ENCODE measurements at regions not wholly inside any gene's neighbourhood (a gene's known extent, or its start where the extent isn't known, plus 50 kb on each side); places are given as distances from the start of the nearest gene placed in this dataset.

DNA sequence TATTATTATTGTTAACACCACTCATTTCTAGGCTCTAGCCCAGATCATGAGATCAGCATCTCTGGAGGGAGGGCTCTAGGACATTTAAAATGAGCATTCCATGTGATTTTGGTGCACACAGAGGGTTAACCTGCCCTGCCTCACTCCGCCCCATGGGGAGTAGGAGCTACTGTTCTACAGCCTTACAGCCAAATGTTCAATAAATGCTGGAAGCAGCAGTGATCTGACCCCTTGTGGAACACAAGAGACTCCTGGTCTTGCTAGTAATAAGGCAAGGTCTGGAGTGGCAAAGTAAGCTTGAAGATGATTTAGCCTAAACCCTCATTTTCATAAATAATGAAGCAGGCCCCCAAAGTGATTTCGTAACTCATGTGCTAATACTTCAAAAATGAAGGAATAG, 166.4 kb upstream of the EOMES start:
- Histone ChIP-seq H3K27me3 (replicated peaks; ENCODE audit: insufficient read depth) (no peaks in the 10 kb centered on the region), H3K36me3 (no peaks in the 10 kb centered on the region), H3K4me3 (no peak overlapping the region), H3K27ac (no peak overlapping the region), H3K4me1 (replicated peaks) (no peaks in the 10 kb centered on the region), H3K9me3 (no peaks in the 10 kb centered on the region)
- DNase-seq (ENCODE audit: low spot score): no peak
- intact Hi-C loops (cut with DNase I): no loop called here
- TF ChIP-seq POLR2A (IDR thresholded peaks at IDR 0.05) (no peak), POLR2AphosphoS5 (IDR thresholded peaks at IDR 0.05) (no peak)
- TF ChIP-seq, protein P1, sequence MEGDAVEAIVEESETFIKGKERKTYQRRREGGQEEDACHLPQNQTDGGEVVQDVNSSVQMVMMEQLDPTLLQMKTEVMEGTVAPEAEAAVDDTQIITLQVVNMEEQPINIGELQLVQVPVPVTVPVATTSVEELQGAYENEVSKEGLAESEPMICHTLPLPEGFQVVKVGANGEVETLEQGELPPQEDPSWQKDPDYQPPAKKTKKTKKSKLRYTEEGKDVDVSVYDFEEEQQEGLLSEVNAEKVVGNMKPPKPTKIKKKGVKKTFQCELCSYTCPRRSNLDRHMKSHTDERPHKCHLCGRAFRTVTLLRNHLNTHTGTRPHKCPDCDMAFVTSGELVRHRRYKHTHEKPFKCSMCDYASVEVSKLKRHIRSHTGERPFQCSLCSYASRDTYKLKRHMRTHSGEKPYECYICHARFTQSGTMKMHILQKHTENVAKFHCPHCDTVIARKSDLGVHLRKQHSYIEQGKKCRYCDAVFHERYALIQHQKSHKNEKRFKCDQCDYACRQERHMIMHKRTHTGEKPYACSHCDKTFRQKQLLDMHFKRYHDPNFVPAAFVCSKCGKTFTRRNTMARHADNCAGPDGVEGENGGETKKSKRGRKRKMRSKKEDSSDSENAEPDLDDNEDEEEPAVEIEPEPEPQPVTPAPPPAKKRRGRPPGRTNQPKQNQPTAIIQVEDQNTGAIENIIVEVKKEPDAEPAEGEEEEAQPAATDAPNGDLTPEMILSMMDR (IDR thresholded peaks at IDR 0.05): no peak
- WGBS: 62% methylated on average over 2 of the region's 2 CpGs

DNA sequence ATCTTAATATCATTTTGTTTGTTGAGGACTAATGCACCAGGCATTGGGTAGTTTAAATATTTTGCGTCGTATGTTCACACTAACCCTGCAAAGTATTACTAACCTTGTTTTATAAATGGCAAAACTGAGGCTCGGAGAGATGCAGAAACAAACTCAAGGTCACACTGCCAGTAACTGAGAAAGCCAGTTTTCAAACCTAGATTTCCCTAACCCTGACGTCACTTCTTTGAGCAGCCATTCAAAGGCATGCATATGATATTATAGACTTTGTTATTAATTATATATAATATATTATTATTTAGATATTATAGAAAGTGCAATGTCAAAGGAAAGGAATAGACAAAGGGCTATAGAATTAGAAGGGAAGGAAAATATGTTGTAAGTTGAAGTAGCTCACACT, 167.6 kb upstream of the EOMES start:
- no peak for TF ChIP-seq POLR2A (IDR thresholded peaks at IDR 0.05)
- no peak for TF ChIP-seq POLR2AphosphoS5 (IDR thresholded peaks at IDR 0.05)
- TF ChIP-seq, protein P1 (IDR thresholded peaks at IDR 0.05): no peak
- WGBS: 85% methylated on average over 4 of the region's 4 CpGs
- DNase-seq (ENCODE audit: low spot score): no peak

GRCh38 chr3:27900316-27900715, 178.2 kb upstream of the EOMES start:
- TF ChIP-seq, protein P1 (IDR thresholded peaks at IDR 0.05): no peak
- TF ChIP-seq POLR2A (IDR thresholded peaks at IDR 0.05) (no peak), POLR2AphosphoS5 (IDR thresholded peaks at IDR 0.05) (no peak)
- Histone ChIP-seq H3K4me1 (replicated peaks) (no peaks in the 10 kb centered on the region), H3K27me3 (replicated peaks; ENCODE audit: insufficient read depth) (no peaks in the 10 kb centered on the region), H3K27ac (no peak overlapping the region), H3K36me3 (no peaks in the 10 kb centered on the region), H3K4me3 (no peak overlapping the region), H3K9me3 (no peaks in the 10 kb centered on the region)
- DNase-seq (ENCODE audit: low spot score): no peak
- WGBS: 91% methylated on average over 2 of the region's 2 CpGs
- intact Hi-C loops (cut with DNase I): no loop called here

More for the DNA sequence above, 167.6 kb upstream of the EOMES start:
- Histone ChIP-seq H3K9me3 (no peaks in the 10 kb centered on the region), H3K4me1 (replicated peaks) (no peaks in the 10 kb centered on the region), H3K27ac (no peak overlapping the region), H3K36me3 (no peaks in the 10 kb centered on the region), H3K27me3 (replicated peaks; ENCODE audit: insufficient read depth) (no peaks in the 10 kb centered on the region), H3K4me3 (no peak overlapping the region)
- intact Hi-C loops (cut with DNase I): no loop called here

DNA sequence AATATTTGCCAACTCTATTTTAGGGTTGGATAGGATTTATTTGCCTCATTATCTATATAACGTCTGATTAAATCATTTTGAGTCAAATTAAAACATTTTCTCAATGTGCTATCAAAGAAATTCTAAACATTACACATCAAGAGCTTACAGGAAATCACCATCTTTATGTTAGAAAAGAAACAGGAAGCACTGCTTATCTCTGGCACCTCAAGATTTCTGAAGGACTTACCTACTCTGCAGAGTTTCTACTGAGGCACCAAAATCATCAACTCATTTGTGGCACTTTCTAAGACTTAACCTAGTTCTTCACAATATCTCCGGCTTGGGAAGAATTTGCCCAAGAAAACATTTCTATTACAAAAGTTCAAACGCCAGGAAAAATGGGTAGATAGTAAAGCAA, 181.3 kb upstream of the EOMES start:
- Histone ChIP-seq H3K4me3 (no peak overlapping the region), H3K27ac (no peak overlapping the region), H3K4me1 (replicated peaks) (no peaks in the 10 kb centered on the region), H3K27me3 (replicated peaks; ENCODE audit: insufficient read depth) (no peaks in the 10 kb centered on the region), H3K9me3 (no peaks in the 10 kb centered on the region), H3K36me3 (no peaks in the 10 kb centered on the region)
- WGBS: 62% methylated on average over 3 of the region's 3 CpGs
- DNase-seq (ENCODE audit: low spot score): no peak
- intact Hi-C loops (cut with DNase I): no loop called here
- TF ChIP-seq POLR2AphosphoS5 (IDR thresholded peaks at IDR 0.05) (no peak), POLR2A (IDR thresholded peaks at IDR 0.05) (no peak)
- TF ChIP-seq, protein P1 (IDR thresholded peaks at IDR 0.05): no peak

DNA sequence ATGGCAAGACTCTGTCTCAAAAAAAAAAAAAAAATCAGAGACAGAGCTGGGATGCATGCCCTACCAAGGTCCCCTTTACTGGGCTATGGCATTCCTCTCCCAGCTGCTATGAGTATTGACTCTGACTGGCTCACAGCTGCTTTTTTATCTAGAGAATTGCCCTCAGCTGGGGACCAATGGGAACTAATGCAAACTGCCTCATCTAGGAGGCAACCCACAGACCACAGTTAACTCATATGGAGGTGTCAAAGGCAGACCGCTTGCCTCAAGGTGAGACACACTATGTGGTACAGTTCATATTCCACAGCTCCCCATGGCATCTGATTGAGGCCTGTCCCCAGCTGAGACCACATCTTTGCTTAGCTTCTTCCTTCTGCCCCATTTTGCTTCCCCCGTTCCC, 183.5 kb upstream of the EOMES start:
- Histone ChIP-seq H3K27ac (no peak overlapping the region), H3K27me3 (replicated peaks; ENCODE audit: insufficient read depth) (no peaks in the 10 kb centered on the region), H3K9me3 (no peaks in the 10 kb centered on the region), H3K36me3 (no peaks in the 10 kb centered on the region), H3K4me1 (replicated peaks) (no peaks in the 10 kb centered on the region), H3K4me3 (no peak overlapping the region)
- intact Hi-C loops (cut with DNase I): no loop called here
- WGBS: 87% methylated on average over 2 of the region's 2 CpGs
- DNase-seq (ENCODE audit: low spot score): no peak
- TF ChIP-seq POLR2A (IDR thresholded peaks at IDR 0.05) (no peak), POLR2AphosphoS5 (IDR thresholded peaks at IDR 0.05) (no peak)
- TF ChIP-seq, protein P1 (IDR thresholded peaks at IDR 0.05): no peak

Measured in prostate gland (tissue), 2 donors.